Mesenchymal stem cell (in vitro differentiated cells and primary cell): ENCODE measurements at regions not wholly inside any gene's neighbourhood (a gene's known extent, or its start where the extent isn't known, plus 50 kb on each side); places are given as distances from the start of the nearest gene placed in this dataset.
A peak's percentile ranks its signal among the peaks of the same experiment; 100 is the strongest.

Experiments
- DNase-seq: peaks from one replicate; pipeline ENCODE4 v3.0.0-alpha.2; 2013
- H2AFZ ChIP-seq: one replicate; pipeline ENCODE4 v1.6.1; 2013; ENCODE audit warnings: low read depth, mild to moderate bottlenecking, control low read depth, inconsistent platforms, low read length, moderate library complexity
- H2AK5ac ChIP-seq: 2 replicates; pipeline ENCODE4 v1.6.1; 2013; ENCODE audit warnings: low read length, moderate library complexity, mild to moderate bottlenecking, inconsistent platforms; ENCODE audit not compliant: severe bottlenecking
- H2BK120ac ChIP-seq: one replicate; pipeline ENCODE4 v1.6.1; 2013; ENCODE audit warnings: low read depth, mild to moderate bottlenecking, inconsistent platforms, low read length, moderate library complexity
- H2BK12ac ChIP-seq, 2 experiments: one replicate each; pipeline ENCODE4 v1.6.1; 2013; ENCODE audit warnings: inconsistent platforms in 2 of 2, low read length in 2 of 2, mild to moderate bottlenecking in 2 of 2, moderate library complexity in 2 of 2, control low read depth in 1 of 2
- H2BK15ac ChIP-seq: one replicate; pipeline ENCODE4 v1.6.1; 2013; ENCODE audit warnings: mild to moderate bottlenecking, low read depth, inconsistent platforms; ENCODE audit not compliant: poor library complexity, severe bottlenecking
- H2BK5ac ChIP-seq: 2 replicates; pipeline ENCODE4 v1.6.1; 2013; ENCODE audit warnings: low read depth, mild to moderate bottlenecking, low read length, control low read depth, inconsistent platforms; ENCODE audit not compliant: poor library complexity, severe bottlenecking
- H3K14ac ChIP-seq, 2 experiments: one replicate each; pipeline ENCODE4 v1.6.1; 2013; ENCODE audit warnings: inconsistent platforms in 2 of 2, low read length in 2 of 2, control low read depth in 1 of 2, mild to moderate bottlenecking in 1 of 2, moderate library complexity in 1 of 2
- H3K18ac ChIP-seq, 2 experiments: one replicate each; pipeline ENCODE4 v1.6.1; 2013; ENCODE audit warnings: inconsistent platforms in 2 of 2, low read length in 2 of 2, control low read depth in 1 of 2, low read depth in 1 of 2, mild to moderate bottlenecking in 1 of 2
- H3K23ac ChIP-seq, 2 experiments: one replicate each; pipeline ENCODE4 v1.6.1; 2013; ENCODE audit warnings: inconsistent platforms in 2 of 2, low read length in 2 of 2, mild to moderate bottlenecking in 2 of 2, moderate library complexity in 2 of 2, control low read depth in 1 of 2
- H3K27ac ChIP-seq: 2 replicates; pipeline ENCODE4 v1.5.1; 2013; ENCODE audit warnings: mild to moderate bottlenecking, moderate library complexity, low read length, control low read depth, inconsistent platforms; ENCODE audit not compliant: poor library complexity, severe bottlenecking
- H3K27me3 ChIP-seq, 2 experiments: 2 replicates each; pipeline versions ENCODE4 v1.6.1 to v1.7.0; 2013; ENCODE audit warnings: low read length in 2 of 2, mild to moderate bottlenecking in 2 of 2, moderate library complexity in 2 of 2, control low read depth in 1 of 2, inconsistent platforms in 1 of 2; ENCODE audit not compliant: control insufficient read depth in 1 of 2, insufficient read depth in 1 of 2
- H3K36me3 ChIP-seq, 2 experiments: 2 replicates each; pipeline versions ENCODE4 v1.6.1 to v1.7.0; 2013; ENCODE audit warnings: low read length in 2 of 2, control low read depth in 1 of 2, inconsistent platforms in 1 of 2, low read depth in 1 of 2, mild to moderate bottlenecking in 1 of 2; ENCODE audit not compliant: insufficient read depth in 2 of 2, control insufficient read depth in 1 of 2
- H3K4ac ChIP-seq, 2 experiments: one replicate each; pipeline ENCODE4 v1.6.1; 2013; ENCODE audit warnings: inconsistent platforms in 2 of 2, low read length in 2 of 2, mild to moderate bottlenecking in 2 of 2, moderate library complexity in 2 of 2, control low read depth in 1 of 2, low read depth in 1 of 2
- H3K4me1 ChIP-seq: 2 replicates; pipeline ENCODE4 v1.6.1; 2013; ENCODE audit warnings: low read depth, low read length, control low read depth; ENCODE audit not compliant: control insufficient read depth, insufficient read depth
- H3K4me2 ChIP-seq: 2 replicates; pipeline ENCODE4 v1.6.1; 2013; ENCODE audit warnings: low read length, mild to moderate bottlenecking, inconsistent platforms; ENCODE audit not compliant: poor library complexity, severe bottlenecking
- H3K4me3 ChIP-seq, 2 experiments: 2 replicates each; pipeline versions ENCODE4 v1.5.1 to v1.7.0; 2013; ENCODE audit warnings: low read length in 2 of 2, mild to moderate bottlenecking in 2 of 2, control low read depth in 1 of 2, low read depth in 1 of 2; ENCODE audit not compliant: insufficient read depth in 1 of 2
- H3K79me1 ChIP-seq: replicated peaks from 2 replicates; pipeline ENCODE4 v1.6.1; 2013; ENCODE audit warnings: mild to moderate bottlenecking, control low read depth, low read length, inconsistent platforms; ENCODE audit not compliant: poor library complexity, severe bottlenecking
- H3K9ac ChIP-seq: 2 replicates; pipeline ENCODE4 v1.7.0; 2013; ENCODE audit warnings: mild to moderate bottlenecking, low read length, moderate library complexity
- H3K9me3 ChIP-seq: 2 replicates; pipeline ENCODE4 v1.7.0; 2013; ENCODE audit warnings: mild to moderate bottlenecking, low read length; ENCODE audit not compliant: control insufficient read depth
- H4K8ac ChIP-seq: one replicate; pipeline ENCODE4 v1.6.1; 2013; ENCODE audit warnings: inconsistent platforms, mild to moderate bottlenecking, low read length, moderate library complexity
- H4K91ac ChIP-seq: one replicate; pipeline ENCODE4 v1.6.1; 2013; ENCODE audit warnings: mild to moderate bottlenecking, low read length, inconsistent platforms
- WGBS: methylation state at CpG from one replicate; pipeline ENCODE4 v1.1.7; 2013; ENCODE audit warnings: mixed read lengths; 5-methylcytosine and 5-hydroxymethylcytosine counted together

DNA sequence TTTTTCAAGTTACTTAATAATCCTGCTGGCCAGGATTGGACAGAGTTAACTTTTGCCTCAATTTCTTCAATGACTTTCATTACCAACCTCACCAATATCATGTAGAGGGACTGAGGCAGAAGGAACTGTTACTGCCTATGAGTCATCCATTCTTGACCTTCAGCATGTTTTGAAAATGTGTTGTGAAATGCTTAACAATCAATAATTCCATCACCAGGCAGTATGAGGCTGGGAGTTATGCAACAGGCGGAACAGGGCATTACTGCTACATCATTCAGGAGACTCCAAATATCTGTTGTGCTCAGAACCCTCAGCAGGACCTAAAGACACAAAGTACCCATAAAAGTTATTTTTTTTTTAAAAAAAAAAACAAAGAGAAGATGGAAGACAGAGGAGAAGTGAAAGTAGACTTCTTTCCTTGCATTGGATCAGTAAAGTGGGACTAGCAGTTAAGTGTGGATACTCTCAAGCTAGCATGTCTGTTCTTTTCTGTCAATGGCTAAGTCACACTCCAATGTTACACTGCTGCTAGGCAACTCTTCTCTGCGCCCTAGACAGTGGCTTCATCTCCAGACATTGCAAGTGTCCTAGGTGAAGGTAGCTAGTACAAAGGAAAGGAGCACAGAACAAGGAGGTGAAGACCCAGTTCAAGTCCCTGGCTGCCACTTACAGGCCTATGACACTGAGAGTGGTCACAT, 184.9 kb upstream of the LPP start:
- no peaks in the 10 kb centered on the region for H3K36me3 ChIP-seq
- no peak overlapping the region for H3K4ac ChIP-seq
- no peak overlapping the region for H4K91ac ChIP-seq
- no peak overlapping the region for H3K4me3 ChIP-seq
- no peak overlapping the region for H3K9ac ChIP-seq
- no peaks in the 10 kb centered on the region for H3K9me3 ChIP-seq
- WGBS = 100% methylated on average over 1 of the region's 2 CpGs
- H2BK5ac ChIP-seq = no peak overlapping the region
- no peak overlapping the region for H4K8ac ChIP-seq
- H3K27me3 ChIP-seq = peaks cover 0 to 3% of the 10 kb centered on the region in 2 experiments
- DNase-seq = peak; percentile 88
- no peak overlapping the region for H3K27ac ChIP-seq
- H3K79me1 ChIP-seq = no peaks in the 10 kb centered on the region
- no peak overlapping the region for H3K4me2 ChIP-seq
- peak overlapping the region in 1 of 2 experiments; percentile 28 for H3K18ac ChIP-seq
- H2BK12ac ChIP-seq = peak overlapping the region in 1 of 2 experiments; percentile 37
- H2BK120ac ChIP-seq = no peak overlapping the region
- H3K4me1 ChIP-seq = no peaks in the 10 kb centered on the region
- H2AFZ ChIP-seq = no peak overlapping the region
- no peak overlapping the region for H3K14ac ChIP-seq
- no peak overlapping the region for H2BK15ac ChIP-seq
- H2AK5ac ChIP-seq = no peak overlapping the region
- no peak overlapping the region for H3K23ac ChIP-seq

DNA sequence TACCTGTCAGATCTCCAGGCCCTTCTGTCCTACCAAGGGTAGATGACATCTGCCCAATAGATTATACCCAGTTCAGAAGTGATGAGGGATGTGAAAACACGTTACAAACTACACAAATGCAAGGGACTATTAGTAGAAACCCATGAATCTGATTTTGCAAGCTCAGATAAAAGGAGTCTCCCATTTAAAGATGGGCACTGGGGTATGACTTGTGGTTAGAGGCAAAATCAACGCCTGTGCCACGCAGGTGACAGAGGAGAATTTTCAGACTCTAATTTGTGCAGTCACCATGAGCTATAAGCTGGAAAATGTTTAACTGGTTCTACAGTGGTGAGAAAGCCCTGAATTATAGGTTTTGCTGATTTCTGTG, 184.4 kb upstream of the LPP start:
- Histone ChIP-seq H2BK12ac (peak overlapping the region in 1 of 2 experiments; percentile 37), H3K9me3 (no peaks in the 10 kb centered on the region), H3K9ac (no peak overlapping the region), H3K27me3 (peaks cover 0 to 3% of the 10 kb centered on the region in 2 experiments), H3K4me3 (no peak overlapping the region), H3K4me1 (no peaks in the 10 kb centered on the region), H3K18ac (peak overlapping the region in 1 of 2 experiments; percentile 28), H2BK120ac (no peak overlapping the region), H3K4ac (no peak overlapping the region), H4K91ac (no peak overlapping the region), H3K36me3 (no peaks in the 10 kb centered on the region), H2AFZ (no peak overlapping the region), H3K79me1 (no peaks in the 10 kb centered on the region), H3K23ac (no peak overlapping the region), H2BK5ac (no peak overlapping the region), H3K4me2 (no peak overlapping the region), H3K27ac (no peak overlapping the region), H4K8ac (no peak overlapping the region), H2BK15ac (no peak overlapping the region), H2AK5ac (no peak overlapping the region), H3K14ac (no peak overlapping the region)
- no peak for DNase-seq
- 94% methylated on average over 3 of the region's 3 CpGs for WGBS

DNA sequence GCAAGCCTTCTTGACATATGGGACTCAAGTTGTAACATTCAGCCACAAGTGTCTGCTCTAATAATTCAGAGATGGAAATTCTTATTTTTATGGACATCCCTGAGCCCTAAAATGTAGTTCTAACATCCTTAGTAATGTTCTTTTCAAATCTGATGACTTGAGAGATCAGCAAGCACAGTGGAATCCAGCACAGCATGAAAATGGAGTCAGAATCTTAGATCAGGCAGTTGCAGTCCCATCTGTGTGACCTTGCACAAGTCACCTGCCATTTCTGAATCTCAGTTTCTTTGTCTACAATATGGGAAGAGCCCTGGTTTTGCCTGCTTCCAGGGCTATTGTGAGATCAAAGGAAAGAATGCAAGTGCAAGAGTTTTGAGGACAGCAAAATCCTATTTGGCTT, 183.9 kb upstream of the LPP start:
- Histone ChIP-seq H2BK12ac (no peak overlapping the region), H3K36me3 (no peaks in the 10 kb centered on the region), H2BK15ac (no peak overlapping the region), H3K14ac (no peak overlapping the region), H3K23ac (no peak overlapping the region), H3K4ac (no peak overlapping the region), H2BK120ac (no peak overlapping the region), H3K9me3 (no peaks in the 10 kb centered on the region), H3K79me1 (no peaks in the 10 kb centered on the region), H3K27me3 (peaks cover 0 to 3% of the 10 kb centered on the region in 2 experiments), H4K8ac (no peak overlapping the region), H2AFZ (no peak overlapping the region), H3K9ac (no peak overlapping the region), H3K4me3 (no peak overlapping the region), H3K4me1 (no peaks in the 10 kb centered on the region), H4K91ac (no peak overlapping the region), H3K18ac (no peak overlapping the region), H2BK5ac (no peak overlapping the region), H3K4me2 (no peak overlapping the region), H3K27ac (no peak overlapping the region), H2AK5ac (no peak overlapping the region)
- no peak for DNase-seq

DNA sequence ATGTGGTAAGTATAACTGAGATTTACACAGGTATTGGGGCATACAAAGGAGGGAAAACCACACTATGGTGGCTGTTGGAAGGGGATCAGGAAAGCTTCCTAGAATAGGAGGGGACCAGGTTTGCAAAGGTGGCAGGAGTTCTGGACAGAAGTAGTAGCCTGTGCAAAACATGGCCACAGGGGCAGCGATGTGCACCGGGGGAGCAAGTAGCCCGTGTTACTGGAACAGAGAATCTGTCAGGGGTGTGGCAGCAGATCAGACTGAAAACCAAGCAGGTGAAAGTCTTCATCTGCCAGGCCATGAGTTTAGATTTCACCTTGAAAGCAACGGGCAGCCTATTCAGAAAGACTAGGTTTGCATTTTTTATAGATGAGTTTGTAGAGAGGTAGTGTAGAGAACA, 182.3 kb upstream of the LPP start:
- no peak overlapping the region for H3K9ac ChIP-seq
- H2BK5ac ChIP-seq = no peak overlapping the region
- H3K36me3 ChIP-seq = no peaks in the 10 kb centered on the region
- H3K4ac ChIP-seq = no peak overlapping the region
- H3K9me3 ChIP-seq = no peaks in the 10 kb centered on the region
- H3K27me3 ChIP-seq = no peaks in the 10 kb centered on the region
- H3K4me3 ChIP-seq = no peak overlapping the region
- H2BK15ac ChIP-seq = no peak overlapping the region
- H3K27ac ChIP-seq = no peak overlapping the region
- no peak for DNase-seq
- H4K8ac ChIP-seq = no peak overlapping the region
- H2BK120ac ChIP-seq = no peak overlapping the region
- no peak overlapping the region for H3K14ac ChIP-seq
- H2AK5ac ChIP-seq = no peak overlapping the region
- peaks cover 6% of the 10 kb centered on the region for H3K4me1 ChIP-seq
- no peak overlapping the region for H4K91ac ChIP-seq
- H3K4me2 ChIP-seq = no peak overlapping the region
- H3K23ac ChIP-seq = no peak overlapping the region
- no peak overlapping the region for H3K18ac ChIP-seq
- H3K79me1 ChIP-seq = no peaks in the 10 kb centered on the region
- peak overlapping the region in 1 of 2 experiments; percentile 28 for H2BK12ac ChIP-seq
- WGBS = 82% methylated on average over 4 of the region's 4 CpGs
- H2AFZ ChIP-seq = no peak overlapping the region
